Peyer's patch (tissue), 4 donors: ENCODE measurements at regions not wholly inside any gene's neighbourhood (a gene's known extent, or its start where the extent isn't known, plus 50 kb on each side); places are given as distances from the start of the nearest gene placed in this dataset.

Experiments
- DNase-seq, 3 donors: peaks; one replicate each; pipeline ENCODE4 v3.0.0-alpha.2; 2017 to 2019
- H3K27ac ChIP-seq, 4 donors: fragments of 200-600 bp; sonication (generic); one replicate each; pipeline ENCODE4 v1.5.1; 2016 to 2019
- H3K27me3 ChIP-seq, 2 donors: fragments of 200-600 bp; sonication (generic); one replicate each; pipeline ENCODE4 v1.5.1; 2019
- H3K36me3 ChIP-seq, 3 donors: fragments of 200-600 bp; sonication (generic); one replicate each; pipeline ENCODE4 v1.5.1; 2016 to 2019
- H3K4me1 ChIP-seq, 4 donors: fragments of 200-600 bp; sonication (generic); one replicate each; pipeline ENCODE4 v1.5.1; 2016 to 2019
- H3K4me3 ChIP-seq, 4 donors: fragments of 200-600 bp; sonication (generic); 1 replicate in 3 of 4; 2 replicates in 1 of 4; pipeline ENCODE4 v1.5.1; 2016 to 2019; ENCODE audit warnings: mild to moderate bottlenecking in 1 of 4
- H3K9me3 ChIP-seq, 4 donors: fragments of 200-600 bp; sonication (generic); one replicate each; pipeline ENCODE4 v1.5.1; 2016 to 2019; ENCODE audit warnings: mild to moderate bottlenecking in 1 of 4
- CTCF ChIP-seq, 6 experiments: fragments of 450-650 bp in 4 of 6; fragments of 200-600 bp in 2 of 6; sonication (generic) in 1 of 6; IDR thresholded peaks; one replicate each; pipeline ENCODE4 v1.5.1; 2017 to 2019; ENCODE audit warnings: antibody characterized with exemption in 6 of 6, mild to moderate bottlenecking in 3 of 6, moderate library complexity in 1 of 6
- POLR2A ChIP-seq, 2 donors: fragments of 450-650 bp; IDR thresholded peaks; one replicate each; pipeline ENCODE4 v1.5.1; 2017; ENCODE audit warnings: antibody characterized with exemption in 2 of 2, mild to moderate bottlenecking in 2 of 2, moderate library complexity in 2 of 2

DNA sequence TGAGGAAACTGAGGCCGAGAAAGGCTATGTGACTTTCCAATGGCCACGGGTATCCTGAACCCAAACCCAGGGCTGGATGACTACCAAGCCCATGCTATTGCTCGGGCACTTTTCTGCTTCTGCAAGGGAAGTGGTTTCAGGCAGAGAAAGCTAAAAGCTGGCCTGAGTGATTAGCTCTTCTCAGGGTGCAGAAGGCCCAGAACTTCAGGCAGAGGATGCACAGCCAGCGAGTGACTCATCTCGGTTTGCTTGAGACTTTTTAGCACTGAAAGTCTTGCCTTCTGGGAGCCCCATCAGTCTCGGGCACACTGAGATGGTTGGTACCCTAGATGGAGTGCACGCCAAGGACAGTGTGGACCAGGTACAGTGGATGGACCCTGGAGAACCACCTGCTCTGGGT is 129.5 kb upstream of the SDK2 start:
- H3K4me1 ChIP-seq, result peaks cover 0 to 9% (median 0%) of the 10 kb centered on the region in 4 donors
- H3K27me3 ChIP-seq, result no peaks in the 10 kb centered on the region
- DNase-seq, result no peak
- no peaks in the 10 kb centered on the region for H3K9me3 ChIP-seq
- H3K4me3 ChIP-seq, result no peak overlapping the region
- no peak overlapping the region for H3K27ac ChIP-seq
- no peaks in the 10 kb centered on the region for H3K36me3 ChIP-seq
- no peak for TF ChIP-seq POLR2A (IDR thresholded peaks at IDR 0.05)
- no peak for TF ChIP-seq CTCF (IDR thresholded peaks at IDR 0.05)

DNA sequence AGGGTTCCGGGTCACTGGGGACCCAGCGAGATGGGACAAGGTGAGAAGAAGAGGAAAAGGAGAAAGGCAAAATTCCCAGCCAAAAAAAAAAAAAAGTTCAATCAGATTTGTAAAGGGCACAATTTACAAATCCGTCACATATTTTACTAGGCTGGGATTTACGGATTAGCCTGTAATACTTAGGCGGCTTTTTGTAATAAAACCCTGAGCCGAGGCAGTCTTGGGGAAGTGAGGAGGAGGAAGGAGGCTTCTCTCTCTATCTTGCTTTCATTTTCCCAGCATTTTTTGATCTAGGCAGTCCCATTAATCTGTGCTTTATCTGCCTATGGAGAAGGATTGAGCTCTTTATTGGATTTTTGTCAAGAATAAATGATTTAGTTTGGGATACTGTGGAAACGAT is 130.6 kb upstream of the SDK2 start:
- no peaks in the 10 kb centered on the region for H3K36me3 ChIP-seq
- H3K27me3 ChIP-seq, result no peaks in the 10 kb centered on the region
- H3K9me3 ChIP-seq, result no peaks in the 10 kb centered on the region
- DNase-seq, result no peak
- H3K27ac ChIP-seq, result no peak overlapping the region
- H3K4me3 ChIP-seq, result no peak overlapping the region
- H3K4me1 ChIP-seq, result peaks cover 0 to 9% (median 0%) of the 10 kb centered on the region in 4 donors
- no peak for TF ChIP-seq POLR2A (IDR thresholded peaks at IDR 0.05)
- TF ChIP-seq CTCF (IDR thresholded peaks at IDR 0.05), result no peak

GRCh38 chr17:73776351-73777130 is 132.3 kb upstream of the SDK2 start:
- no peaks in the 10 kb centered on the region for H3K27me3 ChIP-seq
- TF ChIP-seq CTCF (IDR thresholded peaks at IDR 0.05) (no peak), POLR2A (IDR thresholded peaks at IDR 0.05) (no peak)
- H3K4me3 ChIP-seq, result no peak overlapping the region
- no peaks in the 10 kb centered on the region for H3K4me1 ChIP-seq
- no peak overlapping the region for H3K27ac ChIP-seq
- no peak for DNase-seq
- no peaks in the 10 kb centered on the region for H3K9me3 ChIP-seq
- no peaks in the 10 kb centered on the region for H3K36me3 ChIP-seq

GRCh38 chr17:73777131-73777449 is 132.8 kb upstream of the SDK2 start:
- Histone ChIP-seq H3K36me3 (no peaks in the 10 kb centered on the region), H3K9me3 (no peaks in the 10 kb centered on the region), H3K27me3 (no peaks in the 10 kb centered on the region), H3K4me3 (no peak overlapping the region), H3K4me1 (no peaks in the 10 kb centered on the region), H3K27ac (no peak overlapping the region)
- DNase-seq, result no peak
- TF ChIP-seq CTCF (IDR thresholded peaks at IDR 0.05), result no peak
- no peak for TF ChIP-seq POLR2A (IDR thresholded peaks at IDR 0.05)

DNA sequence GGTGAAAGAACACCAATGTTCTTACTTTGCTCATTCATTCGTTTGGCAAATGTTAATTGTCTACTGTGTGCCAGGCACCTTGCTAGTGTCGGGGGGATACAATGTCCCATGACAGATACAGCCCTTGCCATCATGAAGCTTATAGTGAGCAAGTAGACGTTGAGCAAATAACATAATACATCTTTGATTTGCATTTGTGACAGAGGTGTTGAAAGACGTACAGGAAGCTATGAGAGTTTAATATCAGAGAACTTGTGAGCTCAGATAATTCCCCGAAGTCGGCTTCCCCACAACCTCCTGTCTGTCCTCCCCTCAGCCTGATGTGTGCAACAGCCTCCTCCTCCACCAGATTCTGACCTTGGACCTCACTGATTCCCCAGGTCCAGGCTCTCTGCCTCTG is 138.0 kb upstream of the SDK2 start:
- Histone ChIP-seq H3K9me3 (no peaks in the 10 kb centered on the region), H3K27me3 (peaks cover 0 to 3% of the 10 kb centered on the region in 2 donors), H3K27ac (no peak overlapping the region), H3K36me3 (no peaks in the 10 kb centered on the region), H3K4me3 (no peak overlapping the region), H3K4me1 (peaks cover 0 to 12% (median 0%) of the 10 kb centered on the region in 4 donors)
- no peak for DNase-seq
- no peak for TF ChIP-seq CTCF (IDR thresholded peaks at IDR 0.05)
- no peak for TF ChIP-seq POLR2A (IDR thresholded peaks at IDR 0.05)
